Activated B cell treated with CpG ODN at 0.5 μM for 24 hours (primary cell): ENCODE measurements at regions not wholly inside any gene's neighbourhood (a gene's known extent, or its start where the extent isn't known, plus 50 kb on each side); places are given as distances from the start of the nearest gene placed in this dataset.

Source experiments
- ATAC-seq: fragments of 200-7000 bp; cut with Tn5 transposase; one replicate; pipeline ENCODE4 v1.10.0; 2021; ENCODE audit warnings: low read depth, mild to moderate bottlenecking, moderate library complexity
- CTCF ChIA-PET: fragments of 350-600 bp; sonication (Branson Sonifier 250); formaldehyde crosslinking; loops from one replicate; lab custom pipeline; 2021; ENCODE audit warnings: antibody characterized with exemption; lab: Charles Lee
- POLR2A ChIA-PET: fragments of 350-600 bp; sonication (Branson Sonifier 250); formaldehyde crosslinking; loops from one replicate; lab custom pipeline; 2021; ENCODE audit warnings: antibody characterized with exemption; lab: Charles Lee
- DNase-seq: peaks from one replicate; pipeline ENCODE4 v3.0.0; 2022
- H3K27ac Mint-ChIP-seq: one replicate; pipeline ENCODE4 v1.8.0; 2020; ENCODE audit warnings: mixed read lengths
- H3K27me3 Mint-ChIP-seq: one replicate; pipeline ENCODE4 v1.8.0; 2021; ENCODE audit warnings: mixed read lengths
- H3K36me3 Mint-ChIP-seq: one replicate; pipeline ENCODE4 v1.8.0; 2021; ENCODE audit warnings: low read depth, mixed read lengths
- H3K4me1 Mint-ChIP-seq: one replicate; pipeline ENCODE4 v1.8.0; 2021; ENCODE audit warnings: mixed read lengths
- H3K4me3 Mint-ChIP-seq: one replicate; pipeline ENCODE4 v1.8.0; 2020; ENCODE audit warnings: mild to moderate bottlenecking, mixed read lengths
- H3K9me3 Mint-ChIP-seq: one replicate; pipeline ENCODE4 v1.8.0; 2020; ENCODE audit warnings: mixed read lengths
- intact Hi-C: fragments of 100-400 bp; cut with micrococcal nuclease; formaldehyde crosslinking; loops from one replicate; pipeline ENCODE4 v1.15.1; 2024
- TF ChIP-seq, protein P1 (sequence below): fragments of 200-600 bp; IDR thresholded peaks from one replicate; pipeline ENCODE4 v1.8.0; 2022; ENCODE audit warnings: antibody characterized with exemption, mild to moderate bottlenecking

GRCh38 chr18:11237484-11237883 lies 88.1 kb upstream of the PIEZO2 start:
- no peak for DNase-seq
- Mint-ChIP-seq H3K27me3 (no peaks in the 10 kb centered on the region), H3K4me3 (no peak overlapping the region), H3K4me1 (no peaks in the 10 kb centered on the region), H3K9me3 (no peaks in the 10 kb centered on the region), H3K27ac (no peak overlapping the region), H3K36me3 (no peaks in the 10 kb centered on the region)
- intact Hi-C loops = no loop called here
- POLR2A ChIA-PET = no interaction called here
- no peak for ATAC-seq
- TF ChIP-seq, protein P1, sequence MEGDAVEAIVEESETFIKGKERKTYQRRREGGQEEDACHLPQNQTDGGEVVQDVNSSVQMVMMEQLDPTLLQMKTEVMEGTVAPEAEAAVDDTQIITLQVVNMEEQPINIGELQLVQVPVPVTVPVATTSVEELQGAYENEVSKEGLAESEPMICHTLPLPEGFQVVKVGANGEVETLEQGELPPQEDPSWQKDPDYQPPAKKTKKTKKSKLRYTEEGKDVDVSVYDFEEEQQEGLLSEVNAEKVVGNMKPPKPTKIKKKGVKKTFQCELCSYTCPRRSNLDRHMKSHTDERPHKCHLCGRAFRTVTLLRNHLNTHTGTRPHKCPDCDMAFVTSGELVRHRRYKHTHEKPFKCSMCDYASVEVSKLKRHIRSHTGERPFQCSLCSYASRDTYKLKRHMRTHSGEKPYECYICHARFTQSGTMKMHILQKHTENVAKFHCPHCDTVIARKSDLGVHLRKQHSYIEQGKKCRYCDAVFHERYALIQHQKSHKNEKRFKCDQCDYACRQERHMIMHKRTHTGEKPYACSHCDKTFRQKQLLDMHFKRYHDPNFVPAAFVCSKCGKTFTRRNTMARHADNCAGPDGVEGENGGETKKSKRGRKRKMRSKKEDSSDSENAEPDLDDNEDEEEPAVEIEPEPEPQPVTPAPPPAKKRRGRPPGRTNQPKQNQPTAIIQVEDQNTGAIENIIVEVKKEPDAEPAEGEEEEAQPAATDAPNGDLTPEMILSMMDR = no peak
- CTCF ChIA-PET = no interaction called here

GRCh38 chr18:11237066-11237465 lies 87.7 kb upstream of the PIEZO2 start:
- intact Hi-C loops = no loop called here
- no peak for ATAC-seq
- CTCF ChIA-PET = no interaction called here
- Mint-ChIP-seq H3K27ac (no peak overlapping the region), H3K4me3 (no peak overlapping the region), H3K36me3 (no peaks in the 10 kb centered on the region), H3K9me3 (no peaks in the 10 kb centered on the region), H3K4me1 (no peaks in the 10 kb centered on the region), H3K27me3 (no peaks in the 10 kb centered on the region)
- POLR2A ChIA-PET = no interaction called here
- DNase-seq = no peak
- TF ChIP-seq, protein P1 = no peak

DNA sequence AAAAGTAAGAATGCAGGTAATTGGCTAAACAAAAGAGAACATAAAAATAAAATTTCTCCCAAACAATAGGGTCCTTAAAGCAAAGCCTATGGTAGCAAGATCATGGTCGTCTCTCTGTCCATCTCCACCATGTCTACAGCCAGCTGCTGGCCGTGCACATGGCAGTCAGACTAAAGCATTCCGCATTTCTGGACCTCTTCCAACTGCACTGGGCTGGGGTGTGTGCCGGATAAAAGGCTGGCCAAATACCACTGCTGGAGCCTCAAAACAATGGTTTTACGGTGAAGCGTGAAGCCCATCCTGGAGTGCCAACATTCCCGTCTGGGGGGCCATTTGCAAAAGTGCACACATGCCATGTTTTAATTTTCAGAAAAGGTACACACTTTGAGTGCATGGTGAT lies 74.8 kb upstream of the PIEZO2 start:
- no peak overlapping the region for H3K27ac Mint-ChIP-seq
- TF ChIP-seq, protein P1 = no peak
- no peaks in the 10 kb centered on the region for H3K36me3 Mint-ChIP-seq
- no peak overlapping the region for H3K4me3 Mint-ChIP-seq
- intact Hi-C loops = no loop called here
- ATAC-seq (no peak), DNase-seq (no peak)
- CTCF ChIA-PET = no interaction called here
- POLR2A ChIA-PET = no interaction called here
- no peaks in the 10 kb centered on the region for H3K9me3 Mint-ChIP-seq
- H3K27me3 Mint-ChIP-seq = no peaks in the 10 kb centered on the region
- H3K4me1 Mint-ChIP-seq = no peaks in the 10 kb centered on the region

- no peak overlapping the region for H3K4me3 Mint-ChIP-seq
- no peaks in the 10 kb centered on the region for H3K9me3 Mint-ChIP-seq
- H3K4me1 Mint-ChIP-seq = no peaks in the 10 kb centered on the region
- H3K27me3 Mint-ChIP-seq = peaks cover 2% of the 10 kb centered on the region
- H3K36me3 Mint-ChIP-seq = no peaks in the 10 kb centered on the region
- DNase-seq (no peak), ATAC-seq (no peak)
- ChIA-PET POLR2A (no interaction called here), CTCF (no interaction called here)
- TF ChIP-seq, protein P1 = no peak
- intact Hi-C loops = no loop called here
- H3K27ac Mint-ChIP-seq = no peak overlapping the region
These were observed 70.2 kb upstream of the PIEZO2 start for GRCh38 chr18:11219571-11219970.

DNA sequence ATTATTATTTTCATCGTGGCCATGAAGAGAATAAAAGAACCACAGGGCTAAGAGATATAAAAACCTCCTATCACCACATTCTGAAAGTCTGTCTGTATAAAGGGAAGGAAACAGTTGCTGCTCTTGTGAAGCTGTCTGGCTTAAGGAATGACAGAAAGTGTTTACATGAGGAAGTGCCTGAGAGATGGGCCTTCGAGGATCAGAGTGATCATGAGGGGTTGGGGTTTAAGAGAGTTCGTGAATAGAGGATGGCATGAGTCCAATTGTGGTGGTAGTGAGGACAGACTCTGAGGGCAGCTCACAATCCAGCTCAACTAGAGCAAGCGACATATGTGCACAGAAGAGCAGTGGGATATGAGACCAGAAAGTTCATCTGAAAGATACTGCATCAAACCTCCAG lies 65.8 kb upstream of the PIEZO2 start:
- no peak for ATAC-seq
- H3K27ac Mint-ChIP-seq = no peak overlapping the region

More for the DNA sequence above, 65.8 kb upstream of the PIEZO2 start:
- ChIA-PET CTCF (no interaction called here), POLR2A (no interaction called here)
- no peaks in the 10 kb centered on the region for H3K4me1 Mint-ChIP-seq
- H3K27me3 Mint-ChIP-seq = peaks cover 2% of the 10 kb centered on the region
- H3K9me3 Mint-ChIP-seq = no peaks in the 10 kb centered on the region
- intact Hi-C loops = no loop called here
- TF ChIP-seq, protein P1 = no peak
- DNase-seq = no peak
- H3K36me3 Mint-ChIP-seq = no peaks in the 10 kb centered on the region
- no peak overlapping the region for H3K4me3 Mint-ChIP-seq
